OCI-LY1 (cell line): ENCODE measurements at regions not wholly inside any gene's neighbourhood (a gene's known extent, or its start where the extent isn't known, plus 50 kb on each side); places are given as distances from the start of the nearest gene placed in this dataset.

ENCODE experiments used
- H2AFZ ChIP-seq: fragments of 200-600 bp; sonication (generic), shearing (Covaris generic); 2 replicates; pipeline ENCODE4 v1.6.0; 2014; ENCODE audit warnings: antibody characterized with exemption, mild to moderate bottlenecking, low read length
- H3F3A ChIP-seq: fragments of 200-600 bp; sonication (generic), shearing (Covaris generic); 2 replicates; pipeline ENCODE4 v1.6.0; 2014; ENCODE audit warnings: mild to moderate bottlenecking, antibody characterized with exemption, low read length, moderate library complexity; ENCODE audit not compliant: insufficient read depth
- H3K27ac ChIP-seq: fragments of 200-600 bp; sonication (generic); 2 replicates; pipeline ENCODE4 v1.5.1; 2014; ENCODE audit warnings: low read length, mixed run types, mild to moderate bottlenecking, low read depth; ENCODE audit not compliant: poor library complexity, severe bottlenecking
- H3K27me3 ChIP-seq: fragments of 200-600 bp; sonication (generic); 2 replicates; pipeline ENCODE4 v1.6.0; 2014; ENCODE audit warnings: antibody characterized with exemption, mild to moderate bottlenecking, low read length, moderate library complexity; ENCODE audit not compliant: insufficient read depth
- H3K36me3 ChIP-seq: fragments of 200-600 bp; sonication (generic); 2 replicates; pipeline ENCODE4 v1.6.1; 2014; ENCODE audit warnings: mild to moderate bottlenecking, antibody characterized with exemption, low read length, moderate library complexity, mixed read lengths; ENCODE audit not compliant: insufficient read depth
- H3K4me1 ChIP-seq: fragments of 200-600 bp; sonication (generic); 2 replicates; pipeline ENCODE4 v1.5.1; 2014; ENCODE audit warnings: mild to moderate bottlenecking, low read length, moderate library complexity; ENCODE audit not compliant: insufficient read depth, severe bottlenecking
- H3K4me2 ChIP-seq: fragments of 200-600 bp; sonication (generic), shearing (Covaris generic); 2 replicates; pipeline ENCODE4 v1.6.1; 2014; ENCODE audit warnings: low read length
- H3K4me3 ChIP-seq: fragments of 200-600 bp; sonication (generic); 2 replicates; pipeline ENCODE4 v1.5.1; 2014; ENCODE audit warnings: low read length, low read depth, mild to moderate bottlenecking, mixed read lengths; ENCODE audit not compliant: poor library complexity, severe bottlenecking
- H3K79me2 ChIP-seq: fragments of 200-600 bp; shearing (Covaris generic); 2 replicates; pipeline ENCODE4 v1.6.1; 2016; ENCODE audit warnings: mixed run types, low read length, mixed read lengths; ENCODE audit not compliant: insufficient read depth
- H3K9ac ChIP-seq: fragments of 200-600 bp; sonication (generic), shearing (Covaris generic); 2 replicates; pipeline ENCODE4 v1.6.1; 2014; ENCODE audit warnings: mild to moderate bottlenecking, low read length, mixed read lengths
- H3K9me2 ChIP-seq: fragments of 200-600 bp; sonication (generic), shearing (Covaris generic); 2 replicates; pipeline ENCODE4 v1.6.1; 2014; ENCODE audit warnings: low read depth, mild to moderate bottlenecking, low read length, mixed read lengths
- H3K9me3 ChIP-seq: fragments of 200-600 bp; shearing (Covaris generic); 2 replicates; pipeline ENCODE4 v1.6.1; 2014; ENCODE audit warnings: low read length, mixed read lengths
- H4K20me1 ChIP-seq: fragments of 200-600 bp; sonication (generic), shearing (Covaris generic); 2 replicates; pipeline ENCODE4 v1.6.0; 2016; ENCODE audit warnings: mild to moderate bottlenecking, low read length; ENCODE audit not compliant: insufficient read depth
- CTCF ChIP-seq: fragments of 200-600 bp; sonication (generic), shearing (Covaris generic); IDR thresholded peaks from 2 replicates; pipeline ENCODE4 v1.5.1; 2017; ENCODE audit warnings: mild to moderate bottlenecking, antibody characterized with exemption, low read length, moderate library complexity, mixed read lengths
- EZH2 ChIP-seq: fragments of 200-600 bp; sonication (generic), shearing (Covaris generic); IDR thresholded peaks from 2 replicates; pipeline ENCODE4 v1.8.0; 2017; ENCODE audit warnings: borderline replicate concordance, mixed run types, mild to moderate bottlenecking, antibody characterized with exemption, low read length, moderate library complexity, mixed read lengths

- Histone ChIP-seq H3K79me2 (no peaks in the 10 kb centered on the region), H3K4me1 (no peaks in the 10 kb centered on the region), H3K9me2 (no peaks in the 10 kb centered on the region), H2AFZ (no peak overlapping the region), H3K36me3 (no peaks in the 10 kb centered on the region), H3K4me2 (no peak overlapping the region), H3K9ac (no peak overlapping the region), H3K4me3 (no peak overlapping the region), H3K9me3 (no peaks in the 10 kb centered on the region), H4K20me1 (no peaks in the 10 kb centered on the region), H3K27ac (no peak overlapping the region), H3K27me3 (no peaks in the 10 kb centered on the region), H3F3A (no peaks in the 10 kb centered on the region)
- TF ChIP-seq EZH2, result no peak
- TF ChIP-seq CTCF, result no peak
Observed at GRCh38 chrY:12408236-12408635, 292.8 kb upstream of the USP9Y start.

- Histone ChIP-seq H4K20me1 (no peaks in the 10 kb centered on the region), H3K27me3 (no peaks in the 10 kb centered on the region), H2AFZ (no peak overlapping the region), H3K9ac (no peak overlapping the region), H3K36me3 (no peaks in the 10 kb centered on the region), H3K79me2 (no peaks in the 10 kb centered on the region), H3K9me3 (no peaks in the 10 kb centered on the region), H3K4me3 (no peak overlapping the region), H3K9me2 (no peaks in the 10 kb centered on the region), H3K4me2 (no peak overlapping the region), H3F3A (no peaks in the 10 kb centered on the region), H3K27ac (no peak overlapping the region), H3K4me1 (no peaks in the 10 kb centered on the region)
- no peak for TF ChIP-seq EZH2
- no peak for TF ChIP-seq CTCF
Observed at GRCh38 chrY:12410696-12411095, 290.3 kb upstream of the USP9Y start.

GRCh38 chrY:12421072-12421787 lies 279.8 kb upstream of the USP9Y start:
- H3K79me2 ChIP-seq, result no peaks in the 10 kb centered on the region
- H3K9ac ChIP-seq, result no peak overlapping the region
- no peaks in the 10 kb centered on the region for H3K9me2 ChIP-seq
- no peak overlapping the region for H3K4me2 ChIP-seq
- no peaks in the 10 kb centered on the region for H3K4me1 ChIP-seq
- no peaks in the 10 kb centered on the region for H3K36me3 ChIP-seq
- H2AFZ ChIP-seq, result no peak overlapping the region
- TF ChIP-seq CTCF (no peak), EZH2 (no peak)
- no peaks in the 10 kb centered on the region for H3F3A ChIP-seq
- H4K20me1 ChIP-seq, result no peaks in the 10 kb centered on the region
- H3K4me3 ChIP-seq, result no peak overlapping the region
- no peak overlapping the region for H3K27ac ChIP-seq
- H3K9me3 ChIP-seq, result no peaks in the 10 kb centered on the region
- H3K27me3 ChIP-seq, result no peaks in the 10 kb centered on the region
